ENCODE measurements at regions not wholly inside any gene's neighbourhood (a gene's known extent, or its start where the extent isn't known, plus 50 kb on each side); places are given as distances from the start of the nearest gene placed in this dataset.
"Not testable (repeated sequence)": the region's sequence is repeated elsewhere in the genome, so short reads cannot be mapped to it uniquely, and the experiment has no call there.

GRCh38 chr12:20099395-20100183, 268.7 kb upstream of the PDE3A start:
- Histone ChIP-seq H3K4me3 (no peak overlapping the region), H3K27ac (no peak overlapping the region), H3K4me1 (replicated peaks in 1 of 2) (no peaks in the 10 kb centered on the region)
- in situ Hi-C loops (cut with MboI; ENCODE audit: low pct_unique_long_range_greater_than_20kb in 2 of 9, low sequenced_read_pairs in 9 of 9, unreplicated experiment in 9 of 9): no loop called here
- WGBS, 10 experiments: 17 to 93% (median 57%) methylated on average over 1 to 5 of the region's 5 CpGs; no CpG with 5 or more reads in 1 of the 10 experiments
- ATAC-seq (replicated peaks in 6 of 8): peak in 3 of 8 experiments; percentile 19 to 86 (median 28)

- Histone ChIP-seq H3K27ac (no peak overlapping the region), H3K4me3 (no peak overlapping the region), H3K4me1 (replicated peaks in 1 of 2) (no peaks in the 10 kb centered on the region)
- in situ Hi-C loops (cut with MboI; ENCODE audit: low pct_unique_long_range_greater_than_20kb in 2 of 9, low sequenced_read_pairs in 9 of 9, unreplicated experiment in 9 of 9): no loop called here
- peak in 1 of 8 experiments; percentile 15 for ATAC-seq (replicated peaks in 6 of 8)
- WGBS, 10 experiments: 33 to 100% (median 70%) methylated on average over 1 to 3 of the region's 5 CpGs; no CpG with 5 or more reads in 6 of the 10 experiments
Observed at GRCh38 chr12:20101046-20101445, 267.3 kb upstream of the PDE3A start.

- Histone ChIP-seq H3K4me1 (replicated peaks in 1 of 2) (peaks cover 5 to 9% of the 10 kb centered on the region in 2 donors), H3K27ac (no peak overlapping the region), H3K4me3 (no peak overlapping the region)
- in situ Hi-C loops (cut with MboI; ENCODE audit: low pct_unique_long_range_greater_than_20kb in 2 of 9, low sequenced_read_pairs in 9 of 9, unreplicated experiment in 9 of 9): no loop called here
- peak in 1 of 8 experiments; percentile 34 for ATAC-seq (replicated peaks in 6 of 8)
Observed at GRCh38 chr12:20105943-20106342, 262.4 kb upstream of the PDE3A start.

- peaks cover 5 to 9% of the 10 kb centered on the region in 2 donors for H3K4me1 ChIP-seq (replicated peaks in 1 of 2)
- 0 to 100% (median 40%) methylated on average over 1 to 5 of the region's 5 CpGs; no CpG with 5 or more reads in 1 of the 10 experiments for WGBS, 10 experiments
- peak in 6 of 8 experiments; percentile 47 to 95 (median 59) for ATAC-seq (replicated peaks in 6 of 8)
Observed at GRCh38 chr12:20109676-20110075, 258.7 kb upstream of the PDE3A start.

GRCh38 chr12:20115371-20115770, 253.0 kb upstream of the PDE3A start:
- ATAC-seq (replicated peaks in 6 of 8); in situ Hi-C loops (cut with MboI; ENCODE audit: low pct_unique_long_range_greater_than_20kb in 2 of 9, low sequenced_read_pairs in 9 of 9, unreplicated experiment in 9 of 9): not testable (repeated sequence)

More at GRCh38 chr12:20109676-20110075, 258.7 kb upstream of the PDE3A start:
- in situ Hi-C loops (cut with MboI; ENCODE audit: low pct_unique_long_range_greater_than_20kb in 2 of 9, low sequenced_read_pairs in 9 of 9, unreplicated experiment in 9 of 9): no loop called here
- H3K27ac ChIP-seq: no peak overlapping the region
- no peak overlapping the region for H3K4me3 ChIP-seq

GRCh38 chr12:20119596-20120402, 248.5 kb upstream of the PDE3A start:
- WGBS, 10 experiments: 40 to 95% (median 80%) methylated on average over 4 to 11 of the region's 11 CpGs
- no peak for ATAC-seq (replicated peaks in 6 of 8)
- Histone ChIP-seq H3K4me1 (replicated peaks in 1 of 2) (no peaks in the 10 kb centered on the region), H3K27ac (no peak overlapping the region), H3K4me3 (no peak overlapping the region)
- in situ Hi-C loops (cut with MboI; ENCODE audit: low pct_unique_long_range_greater_than_20kb in 2 of 9, low sequenced_read_pairs in 9 of 9, unreplicated experiment in 9 of 9): no loop called here

More at GRCh38 chr12:20115371-20115770, 253.0 kb upstream of the PDE3A start:
- not testable (repeated sequence) for H3K4me1 ChIP-seq (replicated peaks in 1 of 2); H3K27ac ChIP-seq; H3K4me3 ChIP-seq
- 100% methylated on average over 3 of the region's 25 CpGs; no CpG with 5 or more reads in 9 of the 10 experiments for WGBS, 10 experiments

- Histone ChIP-seq H3K4me3 (no peak overlapping the region), H3K4me1 (replicated peaks in 1 of 2) (no peaks in the 10 kb centered on the region), H3K27ac (no peak overlapping the region)
- ATAC-seq (replicated peaks in 6 of 8): no peak
- in situ Hi-C loops (cut with MboI; ENCODE audit: low pct_unique_long_range_greater_than_20kb in 2 of 9, low sequenced_read_pairs in 9 of 9, unreplicated experiment in 9 of 9): no loop called here
Observed at GRCh38 chr12:20120403-20120725, 248.0 kb upstream of the PDE3A start.

GRCh38 chr12:20122274-20122673, 246.1 kb upstream of the PDE3A start:
- H3K4me3 ChIP-seq: no peak overlapping the region
- in situ Hi-C loops (cut with MboI; ENCODE audit: low pct_unique_long_range_greater_than_20kb in 2 of 9, low sequenced_read_pairs in 9 of 9, unreplicated experiment in 9 of 9): no loop called here
- no peak overlapping the region for H3K27ac ChIP-seq
- ATAC-seq (replicated peaks in 6 of 8): no peak
- no peaks in the 10 kb centered on the region for H3K4me1 ChIP-seq (replicated peaks in 1 of 2)
- 24 to 100% (median 76%) methylated on average over 1 to 4 of the region's 4 CpGs for WGBS, 10 experiments

GRCh38 chr12:20123465-20123864, 244.9 kb upstream of the PDE3A start:
- in situ Hi-C loops (cut with MboI; ENCODE audit: low pct_unique_long_range_greater_than_20kb in 2 of 9, low sequenced_read_pairs in 9 of 9, unreplicated experiment in 9 of 9): no loop called here
- H3K4me1 ChIP-seq (replicated peaks in 1 of 2): no peaks in the 10 kb centered on the region
- WGBS, 10 experiments: 56 to 100% (median 97%) methylated on average over 2 to 4 of the region's 4 CpGs
- H3K27ac ChIP-seq: no peak overlapping the region
- peak in 1 of 8 experiments; percentile 33 for ATAC-seq (replicated peaks in 6 of 8)
- no peak overlapping the region for H3K4me3 ChIP-seq

GRCh38 chr12:20125276-20125798, 243.0 kb upstream of the PDE3A start:
- H3K4me3 ChIP-seq: no peak overlapping the region
- no peak overlapping the region for H3K27ac ChIP-seq
- WGBS, 10 experiments: 14 to 75% (median 48%) methylated on average over 1 to 2 of the region's 2 CpGs; no CpG with 5 or more reads in 4 of the 10 experiments
- ATAC-seq (replicated peaks in 6 of 8): no peak
- no peaks in the 10 kb centered on the region for H3K4me1 ChIP-seq (replicated peaks in 1 of 2)
- in situ Hi-C loops (cut with MboI; ENCODE audit: low pct_unique_long_range_greater_than_20kb in 2 of 9, low sequenced_read_pairs in 9 of 9, unreplicated experiment in 9 of 9): no loop called here

- Histone ChIP-seq H3K27ac (no peak overlapping the region), H3K4me3 (no peak overlapping the region), H3K4me1 (replicated peaks in 1 of 2) (no peaks in the 10 kb centered on the region)
- ATAC-seq (replicated peaks in 6 of 8): no peak
- in situ Hi-C loops (cut with MboI; ENCODE audit: low pct_unique_long_range_greater_than_20kb in 2 of 9, low sequenced_read_pairs in 9 of 9, unreplicated experiment in 9 of 9): no loop called here
- WGBS, 10 experiments: 35 to 100% (median 92%) methylated on average over 3 to 4 of the region's 4 CpGs
Observed at GRCh38 chr12:20126601-20127000, 241.7 kb upstream of the PDE3A start.

GRCh38 chr12:20127413-20127812, 240.9 kb upstream of the PDE3A start:
- no peak overlapping the region for H3K27ac ChIP-seq
- 42 to 100% (median 83%) methylated on average over 1 to 2 of the region's 2 CpGs; no CpG with 5 or more reads in 1 of the 10 experiments for WGBS, 10 experiments
- in situ Hi-C loops (cut with MboI; ENCODE audit: low pct_unique_long_range_greater_than_20kb in 2 of 9, low sequenced_read_pairs in 9 of 9, unreplicated experiment in 9 of 9): no loop called here
- no peak for ATAC-seq (replicated peaks in 6 of 8)
- H3K4me3 ChIP-seq: no peak overlapping the region
- H3K4me1 ChIP-seq (replicated peaks in 1 of 2): no peaks in the 10 kb centered on the region

- Histone ChIP-seq H3K4me1 (replicated peaks in 1 of 2) (no peaks in the 10 kb centered on the region), H3K27ac (no peak overlapping the region), H3K4me3 (no peak overlapping the region)
- peak in 3 of 8 experiments; percentile 98 to 99 (median 99) for ATAC-seq (replicated peaks in 6 of 8)
- in situ Hi-C loops (cut with MboI; ENCODE audit: low pct_unique_long_range_greater_than_20kb in 2 of 9, low sequenced_read_pairs in 9 of 9, unreplicated experiment in 9 of 9): no loop called here
Observed at GRCh38 chr12:20128928-20129327, 239.4 kb upstream of the PDE3A start.
